ENCODE measurements at regions not wholly inside any gene's neighbourhood (a gene's known extent, or its start where the extent isn't known, plus 50 kb on each side); places are given as distances from the start of the nearest gene placed in this dataset.

- no peaks in the 10 kb centered on the region for H3K9me3 ChIP-seq (ENCODE audit: control insufficient read depth, insufficient read depth, low read length)
- no peak overlapping the region for H3K27ac ChIP-seq (ENCODE audit: insufficient read depth, low read length)
- no peak overlapping the region for H2BK20ac ChIP-seq (ENCODE audit: low read depth, low read length)
- H3K79me1 ChIP-seq (ENCODE audit: low read depth in 1 of 2, low read length in 2 of 2): no peaks in the 10 kb centered on the region
- H4K91ac ChIP-seq (ENCODE audit: insufficient read depth, low read depth, low read length): no peak overlapping the region
- no peaks in the 10 kb centered on the region for H3K9me1 ChIP-seq (ENCODE audit: insufficient read depth, low read length)
- H3K27me3 ChIP-seq (ENCODE audit: control insufficient read depth, insufficient read depth, low read length): peaks cover 13% of the 10 kb centered on the region
- H3K9ac ChIP-seq (ENCODE audit: low read depth, low read length): no peak overlapping the region
- DNase-seq (no peak), ATAC-seq (ENCODE audit: low read depth) (no peak)
- H3K23ac ChIP-seq (ENCODE audit: low read depth, low read length): no peak overlapping the region
- ChIA-PET POLR2A (ENCODE audit: unreplicated experiment) (no interaction called here), CTCF (no interaction called here)
- H3K18ac ChIP-seq (ENCODE audit: low read depth, low read length): no peak overlapping the region
- H3K4me2 ChIP-seq (ENCODE audit: low read depth, low read length): no peak overlapping the region
- no peak overlapping the region for H4K5ac ChIP-seq (ENCODE audit: low read depth, low read length)
- no peak overlapping the region for H3K56ac ChIP-seq (ENCODE audit: extremely low read depth, insufficient read depth, low read length)
- no peak overlapping the region for H2BK120ac ChIP-seq (ENCODE audit: low read depth, low read length)
- H2AK5ac ChIP-seq (ENCODE audit: low read depth, low read length): no peak overlapping the region
- no peak overlapping the region for H3K4ac ChIP-seq (ENCODE audit: low read depth, low read length)
- no peak overlapping the region for H3K14ac ChIP-seq (replicated peaks; ENCODE audit: low read depth, low read length)
- no peak overlapping the region for H3K4me3 ChIP-seq (ENCODE audit: insufficient read depth, low read depth, low read length)
- dilution Hi-C loops (cut with HindIII; ENCODE audit: low sequenced_read_pairs, unreplicated experiment): no loop called here
- intact Hi-C loops (cut with micrococcal nuclease): loop anchor here (10.0 kb wide), 1 partner anchor 359 kb away; the partner anchor contains the start of gene CDH13
- H2AK9ac ChIP-seq (replicated peaks; ENCODE audit: low read depth, low read length, poor library complexity): no peak overlapping the region
- H3K36me3 ChIP-seq (ENCODE audit: control insufficient read depth, insufficient read depth, low read length): no peaks in the 10 kb centered on the region
- TF ChIP-seq USF2 (IDR thresholded peaks at IDR 0.05; ENCODE audit: low read depth, low read length) (no peak), CHD1 (IDR thresholded peaks at IDR 0.05; ENCODE audit: low read depth, low read length) (no peak), RCOR1 (IDR thresholded peaks at IDR 0.05; ENCODE audit: insufficient replicate concordance, low read length) (no peak), ELK1 (IDR thresholded peaks at IDR 0.05; ENCODE audit: borderline replicate concordance, low read depth, low read length) (no peak), BHLHE40 (IDR thresholded peaks at IDR 0.05; ENCODE audit: low read depth, low read length) (no peak), CEBPB (IDR thresholded peaks at IDR 0.05; ENCODE audit: low read depth, low read length) (no peak), MXI1 (IDR thresholded peaks at IDR 0.05; ENCODE audit: borderline replicate concordance, low read depth, low read length) (no peak)
- H2BK15ac ChIP-seq (ENCODE audit: low read depth, low read length): no peak overlapping the region
- no peaks in the 10 kb centered on the region for H4K20me1 ChIP-seq (ENCODE audit: insufficient read depth, low read length)
- no peaks in the 10 kb centered on the region for H3K4me1 ChIP-seq (ENCODE audit: control insufficient read depth, insufficient read depth, low read length)
- no peak overlapping the region for H2BK5ac ChIP-seq (ENCODE audit: low read depth, low read length, poor library complexity, severe bottlenecking)
- BruUV-seq (replicated peaks): no TSS peak
- H4K8ac ChIP-seq (ENCODE audit: low read depth in 2 of 2, low read length in 2 of 2): no peak overlapping the region
- H2AFZ ChIP-seq (replicated peaks; ENCODE audit: low read length, poor library complexity): no peak overlapping the region
- in situ Hi-C loops (cut with MboI; ENCODE audit: low sequenced_read_pairs): loop anchor here (25.0 kb wide), 2 partner anchors 1171 to 1596 kb away; no protein-coding TSS in a partner anchor
- no CpG with 5 or more reads among the region's 2 CpGs for WGBS, 2 experiments (ENCODE audit: extremely low coverage in 2 of 2, insufficient read length in 1 of 2)
Measured at GRCh38 chr16:82265809-82266208, 95.8 kb upstream of the MPHOSPH6 start.
